Right cardiac atrium (tissue), 5 donors: ENCODE measurements at regions not wholly inside any gene's neighbourhood (a gene's known extent, or its start where the extent isn't known, plus 50 kb on each side); places are given as distances from the start of the nearest gene placed in this dataset.
"Not testable (repeated sequence)": the region's sequence is repeated elsewhere in the genome, so short reads cannot be mapped to it uniquely, and the experiment has no call there.

ENCODE experiments used
- ATAC-seq, 2 donors: fragments of 200-7000 bp; cut with Tn5 transposase; one replicate each; pipeline versions ENCODE4 v1.8.0 to v1.9.1; 2020; ENCODE audit warnings: moderate library complexity in 2 of 2, mild to moderate bottlenecking in 1 of 2
- DNase-seq, 3 donors: peaks; one replicate each; pipeline ENCODE4 v3.0.0-alpha.2; 2020
- H3K27ac ChIP-seq: one replicate; pipeline ENCODE4 v1.5.1; 2013; ENCODE audit warnings: mild to moderate bottlenecking, low read length, control low read depth, moderate library complexity
- H3K27me3 ChIP-seq: one replicate; pipeline ENCODE4 v1.6.1; 2013; ENCODE audit not compliant: control insufficient read depth, insufficient read depth
- H3K4me1 ChIP-seq: one replicate; pipeline ENCODE4 v1.6.1; 2013; ENCODE audit warnings: low read length; ENCODE audit not compliant: control insufficient read depth, insufficient read depth
- H3K4me3 ChIP-seq: one replicate; pipeline ENCODE4 v1.5.1; 2013; ENCODE audit warnings: low read length, control low read depth
- H3K9me3 ChIP-seq: one replicate; pipeline ENCODE4 v1.6.1; 2013; ENCODE audit warnings: low read length; ENCODE audit not compliant: control insufficient read depth
- WGBS: extraction: QIAGEN DNeasy Blood & Tissue Kit; methylation state at CpG from one replicate; pipeline ENCODE4 v1.1.7; 2013; 5-methylcytosine and 5-hydroxymethylcytosine counted together
- intact Hi-C, 4 donors: fragments of 100-400 bp; cut with DNase I; formaldehyde crosslinking; loops; one replicate each; pipeline versions ENCODE4 v1.11.0 to v1.14.0; 2022 to 2023
- donor health status: healthy with polysubstance abuse.
- donor health status: DM: no; HTN: yes; CAD: no.
- donor health status: DM: no; HTN: no; CAD: no.
- donor health status: DM: no; HTN: yes; CAD: no; lungs with severe emphysema.
- donor health status: DM: yes; HTN: yes; CAD: no.

DNA sequence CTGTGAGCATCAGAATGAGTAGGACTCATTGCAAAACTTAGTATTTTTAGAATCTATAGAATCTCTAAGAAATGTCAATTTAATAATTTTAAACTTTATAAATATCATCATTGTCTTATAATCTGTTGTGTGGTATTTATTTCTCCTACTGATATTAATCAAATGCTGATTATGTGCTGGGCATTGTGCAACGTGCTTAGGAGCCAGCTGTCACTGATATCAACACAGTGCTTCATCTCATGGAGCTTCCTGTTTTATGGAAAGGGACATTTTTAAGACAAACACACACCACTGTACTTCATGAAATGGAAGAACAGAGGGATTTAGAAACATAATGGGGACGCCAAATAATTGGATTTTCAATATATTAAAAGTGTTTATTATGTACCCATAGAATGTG is 737.9 kb upstream of the TMPRSS15 start:
- no peak for DNase-seq
- 43% methylated on average over 2 of the region's 2 CpGs for WGBS

DNA sequence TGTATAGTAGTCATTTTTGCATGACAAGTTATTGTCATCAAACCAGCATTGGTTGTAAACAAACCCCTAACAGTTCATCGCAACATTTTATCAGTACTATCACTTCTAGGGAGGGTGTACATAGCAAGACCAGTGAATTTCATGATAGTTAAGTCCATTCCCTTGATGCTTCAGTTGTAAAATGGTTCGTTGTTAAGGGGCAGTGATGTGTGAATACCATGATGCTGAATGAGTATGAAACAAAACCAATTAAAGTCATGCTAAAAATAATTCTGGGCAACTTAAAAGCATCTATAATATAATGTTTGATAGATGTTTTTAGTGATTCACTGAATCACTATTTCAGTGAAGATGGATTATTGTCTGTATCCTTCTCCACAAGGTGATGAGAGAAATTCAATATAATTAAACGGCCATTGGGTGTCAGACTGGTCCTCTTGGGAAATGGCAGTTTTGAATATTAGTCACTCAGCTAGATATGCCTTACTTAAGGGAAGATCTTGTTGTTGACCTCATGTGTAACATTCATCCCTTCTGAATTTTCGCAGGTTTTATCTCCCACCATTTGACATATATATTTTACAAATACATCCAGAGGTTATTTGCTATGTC is 742.2 kb upstream of the TMPRSS15 start:
- no peaks in the 10 kb centered on the region for H3K27me3 ChIP-seq
- WGBS: 77% methylated on average over 4 of the region's 4 CpGs
- no peaks in the 10 kb centered on the region for H3K9me3 ChIP-seq
- no peak overlapping the region for H3K4me3 ChIP-seq
- no peaks in the 10 kb centered on the region for H3K4me1 ChIP-seq
- intact Hi-C loops: no loop called here
- DNase-seq: no peak
- ATAC-seq: no peak
- no peak overlapping the region for H3K27ac ChIP-seq

More for the DNA sequence above, 737.9 kb upstream of the TMPRSS15 start:
- ATAC-seq: no peak
- Histone ChIP-seq H3K27ac (no peak overlapping the region), H3K4me3 (no peak overlapping the region), H3K9me3 (no peaks in the 10 kb centered on the region), H3K4me1 (no peaks in the 10 kb centered on the region), H3K27me3 (no peaks in the 10 kb centered on the region)
- intact Hi-C loops: no loop called here

DNA sequence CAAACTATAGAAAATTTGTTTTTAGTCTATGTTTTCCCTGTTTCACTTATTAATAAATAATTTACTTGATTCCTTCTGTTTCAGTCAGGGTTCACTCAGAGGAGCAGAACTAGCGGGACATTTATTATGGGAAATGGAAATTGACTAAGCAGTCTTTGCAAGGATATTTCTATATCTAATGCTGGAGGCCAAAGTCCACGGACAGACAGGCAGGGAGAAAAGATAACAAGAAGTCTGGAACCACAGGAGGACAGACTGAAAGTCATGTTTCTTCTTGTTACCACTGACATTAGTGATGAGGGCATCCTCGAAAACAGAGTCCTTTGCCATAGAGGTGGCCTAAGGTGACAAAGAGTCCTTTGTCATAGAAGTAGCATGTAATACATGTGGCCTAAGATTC is 744.5 kb upstream of the TMPRSS15 start:
- Histone ChIP-seq H3K27ac (no peak overlapping the region), H3K4me3 (no peak overlapping the region), H3K9me3 (no peaks in the 10 kb centered on the region), H3K4me1 (no peaks in the 10 kb centered on the region), H3K27me3 (no peaks in the 10 kb centered on the region)
- ATAC-seq (no peak), DNase-seq (no peak)
- 72% methylated on average over 3 of the region's 3 CpGs for WGBS
- intact Hi-C loops: no loop called here

DNA sequence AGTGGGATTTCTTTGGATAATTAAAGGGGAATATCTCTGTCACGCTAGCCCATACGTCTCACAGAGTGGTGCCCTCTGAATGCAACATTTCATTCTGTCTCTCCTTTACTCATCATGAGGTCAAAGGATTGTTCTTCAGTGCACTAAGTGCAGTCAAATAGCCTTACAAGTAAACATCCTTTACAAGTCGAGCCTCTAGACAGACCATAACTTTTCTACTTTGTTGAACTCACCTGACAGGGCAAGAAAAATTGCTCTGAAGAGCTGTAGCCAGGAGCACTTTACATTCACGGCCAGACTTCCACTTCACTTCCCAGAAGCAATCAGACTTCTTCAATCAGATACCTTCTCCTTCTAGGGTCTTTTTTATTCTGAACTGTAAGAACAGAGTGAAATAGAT is 768.0 kb upstream of the TMPRSS15 start:
- Histone ChIP-seq H3K4me1 (no peaks in the 10 kb centered on the region), H3K27ac (no peak overlapping the region), H3K27me3 (no peaks in the 10 kb centered on the region), H3K4me3 (no peak overlapping the region), H3K9me3 (no peaks in the 10 kb centered on the region)
- no peak for ATAC-seq
- intact Hi-C loops: no loop called here
- WGBS: 55% methylated on average over 4 of the region's 4 CpGs
- no peak for DNase-seq

DNA sequence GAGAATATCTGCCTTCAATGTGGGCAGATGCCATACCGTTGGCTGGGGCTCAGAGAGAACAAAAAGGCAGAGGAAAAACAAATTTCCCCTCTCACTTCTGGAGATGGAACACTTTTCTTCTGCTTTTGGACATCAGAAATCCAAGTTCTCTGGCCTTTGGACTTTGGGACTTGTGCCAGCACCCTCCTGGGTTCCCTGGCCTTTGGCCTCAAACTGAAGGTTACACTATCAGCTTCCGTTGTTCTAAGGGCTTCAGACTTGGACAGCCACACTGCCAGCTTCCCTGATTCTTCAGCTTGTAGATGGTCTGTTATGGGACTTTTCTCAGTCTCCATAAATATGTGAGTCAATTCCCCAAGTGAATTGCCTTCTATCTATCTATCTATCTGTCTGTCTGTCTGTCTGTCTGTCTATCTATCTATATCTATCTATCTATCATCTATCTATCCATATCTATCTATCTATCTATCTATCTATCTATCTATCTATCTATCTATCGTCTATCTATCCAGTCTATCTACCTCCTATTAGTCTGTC is 778.1 kb upstream of the TMPRSS15 start:
- no peak overlapping the region for H3K4me3 ChIP-seq
- no peaks in the 10 kb centered on the region for H3K27me3 ChIP-seq
- H3K9me3 ChIP-seq: no peaks in the 10 kb centered on the region
- ATAC-seq (no peak), DNase-seq (no peak)
- intact Hi-C loops: no loop called here
- 61% methylated on average over 3 of the region's 3 CpGs for WGBS
- no peak overlapping the region for H3K27ac ChIP-seq
- no peaks in the 10 kb centered on the region for H3K4me1 ChIP-seq

DNA sequence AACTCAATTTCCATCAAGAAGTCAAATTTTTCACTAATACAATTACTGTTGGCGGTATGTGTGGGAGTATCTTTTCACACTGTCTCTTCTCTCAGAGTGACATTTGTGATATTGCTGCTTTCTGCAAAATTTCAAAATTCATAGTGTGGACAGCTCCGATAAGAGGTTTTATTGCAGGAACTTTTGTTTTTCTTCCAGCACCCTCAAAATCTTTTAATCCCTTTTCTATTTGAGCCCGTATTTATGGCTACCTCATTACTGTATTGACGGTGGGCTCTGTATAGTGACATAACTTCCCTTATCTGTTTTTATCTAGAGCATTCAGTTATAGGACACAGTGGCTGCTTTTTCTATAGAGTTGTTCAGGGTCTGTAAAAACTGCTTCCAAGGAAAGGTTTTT is 794.4 kb upstream of the TMPRSS15 start:
- no peak overlapping the region for H3K27ac ChIP-seq
- ATAC-seq: no peak
- intact Hi-C loops: no loop called here

DNA sequence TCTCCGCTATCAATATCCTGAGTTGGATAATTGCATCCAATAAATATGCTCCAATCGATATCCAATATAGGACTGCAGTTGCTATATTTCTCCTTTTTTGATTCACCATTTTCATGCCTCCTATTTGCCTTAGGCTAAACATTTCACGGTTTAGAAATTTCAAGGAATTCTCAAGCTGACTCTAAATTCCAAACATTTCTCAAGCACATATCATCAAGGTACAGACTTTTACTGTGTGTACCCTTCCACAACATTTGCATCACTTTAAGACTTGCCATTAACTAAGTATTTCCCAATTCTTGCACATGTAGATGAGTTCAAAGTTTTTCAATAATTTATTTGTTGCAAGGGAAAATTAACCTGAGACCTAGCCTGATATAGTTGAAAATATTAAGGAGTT is 795.2 kb upstream of the TMPRSS15 start:
- H3K27ac ChIP-seq: no peak overlapping the region
- 89% methylated on average over 3 of the region's 3 CpGs for WGBS
- no peak overlapping the region for H3K4me3 ChIP-seq
- H3K27me3 ChIP-seq: no peaks in the 10 kb centered on the region
- ATAC-seq: no peak
- intact Hi-C loops: no loop called here
- DNase-seq: no peak
- no peaks in the 10 kb centered on the region for H3K4me1 ChIP-seq
- no peaks in the 10 kb centered on the region for H3K9me3 ChIP-seq

More for the DNA sequence above, 794.4 kb upstream of the TMPRSS15 start:
- Histone ChIP-seq H3K27me3 (no peaks in the 10 kb centered on the region), H3K4me3 (no peak overlapping the region), H3K9me3 (no peaks in the 10 kb centered on the region), H3K4me1 (no peaks in the 10 kb centered on the region)
- no peak for DNase-seq
- 35% methylated on average over 4 of the region's 4 CpGs for WGBS

DNA sequence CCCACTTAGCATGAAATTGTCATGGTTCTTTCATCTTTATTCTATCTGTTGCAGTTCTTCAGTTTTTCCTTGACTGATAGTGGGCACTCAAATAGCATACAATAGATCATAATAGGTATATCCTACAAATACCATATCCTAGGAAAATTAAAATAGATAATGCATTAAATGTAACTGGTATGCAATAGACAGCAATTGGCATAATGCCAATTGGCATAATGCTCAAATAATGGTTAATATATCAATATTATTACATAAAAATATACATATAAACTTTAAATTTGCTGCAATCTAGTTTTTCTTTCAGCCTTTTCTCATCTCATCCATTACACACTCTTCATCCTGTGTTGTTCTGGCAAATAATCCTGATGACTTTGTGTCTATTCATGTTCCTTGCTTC is 814.6 kb upstream of the TMPRSS15 start:
- Histone ChIP-seq H3K27me3 (no peaks in the 10 kb centered on the region), H3K27ac (no peak overlapping the region), H3K4me3 (no peak overlapping the region), H3K4me1 (no peaks in the 10 kb centered on the region), H3K9me3 (no peaks in the 10 kb centered on the region)
- intact Hi-C loops: no loop called here
- ATAC-seq (no peak), DNase-seq (no peak)

DNA sequence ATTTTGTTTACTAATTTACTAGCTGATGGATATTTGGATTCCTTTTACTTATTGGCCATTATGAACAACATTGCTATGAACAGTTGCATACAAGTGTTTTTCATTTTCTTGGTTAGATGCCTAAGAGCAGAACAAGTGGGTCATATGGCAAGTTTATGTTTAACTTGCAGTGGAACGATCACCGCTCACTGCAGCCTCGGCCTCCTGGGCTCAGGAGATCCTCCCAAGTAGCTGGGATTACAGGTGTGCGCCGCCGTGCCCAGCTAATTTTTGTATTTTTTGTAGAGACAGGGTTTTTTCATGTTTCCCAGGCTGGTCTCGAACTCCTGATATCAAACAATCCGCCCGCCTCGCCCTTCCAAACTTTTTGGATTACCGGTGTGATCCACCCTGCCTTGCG is 820.5 kb upstream of the TMPRSS15 start:
- Histone ChIP-seq H3K27me3 (no peaks in the 10 kb centered on the region), H3K4me1 (no peaks in the 10 kb centered on the region), H3K27ac (no peak overlapping the region), H3K9me3 (no peaks in the 10 kb centered on the region), H3K4me3 (no peak overlapping the region)
- ATAC-seq: no peak
- intact Hi-C loops: no loop called here
- WGBS: 89% methylated on average over 12 of the region's 12 CpGs
- no peak for DNase-seq

DNA sequence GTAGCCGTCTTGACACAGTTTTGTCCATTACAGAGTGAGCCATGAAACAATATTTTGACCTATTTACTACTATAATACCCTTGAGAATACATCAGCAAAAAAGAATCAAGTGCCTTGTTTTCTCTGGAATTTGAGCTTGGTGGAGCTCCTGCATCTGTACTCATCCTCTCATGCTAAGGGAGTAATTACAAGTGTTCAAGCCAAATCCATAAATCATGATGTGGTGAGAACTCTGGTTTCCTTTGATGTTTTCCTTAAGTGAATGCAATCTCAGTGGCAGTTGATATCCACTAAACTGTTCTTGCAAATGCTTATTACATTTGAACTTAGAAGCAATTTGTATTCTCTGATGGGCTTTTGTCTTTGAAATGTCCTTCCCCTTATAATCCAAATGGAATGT is 824.6 kb upstream of the TMPRSS15 start:
- Histone ChIP-seq H3K4me1 (no peaks in the 10 kb centered on the region), H3K27me3 (no peaks in the 10 kb centered on the region), H3K27ac (no peak overlapping the region), H3K9me3 (no peaks in the 10 kb centered on the region), H3K4me3 (no peak overlapping the region)
- ATAC-seq (no peak), DNase-seq (no peak)
- 57% methylated on average over 1 of the region's 1 CpG for WGBS
- intact Hi-C loops: no loop called here

DNA sequence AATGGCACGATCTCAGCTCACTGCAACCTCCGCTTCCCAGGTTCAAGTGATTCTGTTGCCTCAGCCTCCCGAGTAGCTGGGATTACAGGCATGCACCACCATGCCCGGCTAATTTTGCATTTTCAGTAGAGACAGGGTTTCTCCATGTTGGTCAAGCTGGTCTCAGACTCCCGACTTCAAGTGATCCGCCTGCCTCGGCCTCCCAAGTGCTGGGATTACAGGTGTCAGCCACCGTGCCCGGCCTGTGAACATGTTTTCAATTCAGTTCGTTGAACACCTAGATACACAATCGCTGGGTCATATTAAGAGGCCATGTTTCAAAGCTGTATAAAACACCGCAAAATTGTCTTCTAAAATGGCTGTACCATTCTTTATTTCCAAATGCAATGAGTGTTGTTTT is 830.3 kb upstream of the TMPRSS15 start:
- H3K27ac ChIP-seq, H3K4me1 ChIP-seq, H3K9me3 ChIP-seq, ATAC-seq, H3K27me3 ChIP-seq, H3K4me3 ChIP-seq, intact Hi-C loops: not testable (repeated sequence)
- WGBS: 91% methylated on average over 12 of the region's 12 CpGs
- peak in 1 of 3 donors; percentile 20 for DNase-seq

DNA sequence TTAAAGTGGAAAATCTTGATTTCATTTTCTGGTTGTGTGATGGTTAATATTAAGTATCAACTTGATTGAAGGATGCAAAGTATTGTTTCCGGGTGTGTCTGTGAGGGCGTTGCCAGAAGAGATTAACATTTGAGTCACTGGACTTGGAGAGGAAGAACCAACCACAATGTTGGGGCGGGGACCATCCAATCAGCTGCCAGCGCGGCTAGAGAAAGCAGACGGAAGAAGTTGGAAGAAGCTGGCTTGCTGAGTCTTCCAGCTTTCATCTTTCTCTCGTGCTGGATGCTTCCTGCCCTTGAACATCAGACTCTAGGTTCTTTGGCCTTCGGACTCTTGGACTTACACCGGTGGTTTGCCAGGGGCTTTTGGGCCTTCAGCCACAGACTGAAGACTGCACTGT is 832.6 kb upstream of the TMPRSS15 start:
- no peak for DNase-seq
- H3K27me3 ChIP-seq: no peaks in the 10 kb centered on the region
- ATAC-seq: no peak
- no peak overlapping the region for H3K4me3 ChIP-seq
- no peak overlapping the region for H3K27ac ChIP-seq
- WGBS: 80% methylated on average over 9 of the region's 9 CpGs
- H3K9me3 ChIP-seq: no peaks in the 10 kb centered on the region
- intact Hi-C loops: no loop called here
- H3K4me1 ChIP-seq: no peaks in the 10 kb centered on the region
